ENCODE measurements at regions not wholly inside any gene's neighbourhood (a gene's known extent, or its start where the extent isn't known, plus 50 kb on each side); places are given as distances from the start of the nearest gene placed in this dataset.
"Not testable (repeated sequence)": the region's sequence is repeated elsewhere in the genome, so short reads cannot be mapped to it uniquely, and the experiment has no call there.

DNA sequence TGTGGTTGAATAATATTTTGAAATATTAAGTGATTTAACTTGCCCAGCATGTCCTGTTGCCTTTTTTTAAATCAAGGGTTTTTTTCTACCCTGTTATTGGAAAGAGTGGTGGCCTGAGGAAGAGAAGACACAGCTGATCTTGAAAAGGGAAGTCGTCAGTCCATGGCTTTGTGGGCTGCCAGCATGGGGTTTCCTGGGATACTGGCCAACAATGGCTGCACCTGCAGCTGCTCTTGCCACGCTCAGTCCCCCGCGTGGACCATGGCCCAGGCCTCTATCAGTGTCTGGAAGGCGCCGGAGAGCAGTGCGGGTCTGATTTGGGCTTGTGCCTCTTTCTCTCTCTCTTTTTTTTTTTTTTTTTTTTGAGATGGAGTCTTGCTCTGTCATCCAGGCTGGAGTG, 99.3 kb downstream of the ASB1 start:
- H3K27ac ChIP-seq (ENCODE audit: low read depth, low read length), result no peak overlapping the region
- no peaks in the 10 kb centered on the region for H4K20me1 ChIP-seq (ENCODE audit: low read depth, low read length)
- no peak overlapping the region for H3K4me3 ChIP-seq (ENCODE audit: insufficient read depth, low read length, poor library complexity, severe bottlenecking)
- no peak overlapping the region for H3K9ac ChIP-seq (ENCODE audit: low read length)
- no peaks in the 10 kb centered on the region for H3F3A ChIP-seq (ENCODE audit: insufficient read depth)
- H3K36me3 ChIP-seq (ENCODE audit: low read length), result no peaks in the 10 kb centered on the region
- H3K9me2 ChIP-seq (replicated peaks; ENCODE audit: insufficient read depth, low read length), result no peaks in the 10 kb centered on the region
- TF ChIP-seq, protein P1, sequence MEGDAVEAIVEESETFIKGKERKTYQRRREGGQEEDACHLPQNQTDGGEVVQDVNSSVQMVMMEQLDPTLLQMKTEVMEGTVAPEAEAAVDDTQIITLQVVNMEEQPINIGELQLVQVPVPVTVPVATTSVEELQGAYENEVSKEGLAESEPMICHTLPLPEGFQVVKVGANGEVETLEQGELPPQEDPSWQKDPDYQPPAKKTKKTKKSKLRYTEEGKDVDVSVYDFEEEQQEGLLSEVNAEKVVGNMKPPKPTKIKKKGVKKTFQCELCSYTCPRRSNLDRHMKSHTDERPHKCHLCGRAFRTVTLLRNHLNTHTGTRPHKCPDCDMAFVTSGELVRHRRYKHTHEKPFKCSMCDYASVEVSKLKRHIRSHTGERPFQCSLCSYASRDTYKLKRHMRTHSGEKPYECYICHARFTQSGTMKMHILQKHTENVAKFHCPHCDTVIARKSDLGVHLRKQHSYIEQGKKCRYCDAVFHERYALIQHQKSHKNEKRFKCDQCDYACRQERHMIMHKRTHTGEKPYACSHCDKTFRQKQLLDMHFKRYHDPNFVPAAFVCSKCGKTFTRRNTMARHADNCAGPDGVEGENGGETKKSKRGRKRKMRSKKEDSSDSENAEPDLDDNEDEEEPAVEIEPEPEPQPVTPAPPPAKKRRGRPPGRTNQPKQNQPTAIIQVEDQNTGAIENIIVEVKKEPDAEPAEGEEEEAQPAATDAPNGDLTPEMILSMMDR (IDR thresholded peaks at IDR 0.05; ENCODE audit: insufficient read depth, low read length, poor library complexity, severe bottlenecking), result no peak
- no peak for TF ChIP-seq EZH2phosphoT487 (conservative IDR thresholded peaks at IDR 0.05; ENCODE audit: low read length)
- H3K9me3 ChIP-seq (ENCODE audit: insufficient read depth, low read length), result peaks cover under 1% of the 10 kb centered on the region; the same call in 1 of the 2 replicates
- H3K27me3 ChIP-seq (ENCODE audit: low read length), result no peaks in the 10 kb centered on the region
- no peak overlapping the region for H3K4me2 ChIP-seq (ENCODE audit: low read depth, low read length, poor library complexity, severe bottlenecking)
- no peaks in the 10 kb centered on the region for H3K79me2 ChIP-seq (ENCODE audit: insufficient read depth, low read length)
- no peak overlapping the region for H2AFZ ChIP-seq (ENCODE audit: low read depth, low read length, severe bottlenecking)

DNA sequence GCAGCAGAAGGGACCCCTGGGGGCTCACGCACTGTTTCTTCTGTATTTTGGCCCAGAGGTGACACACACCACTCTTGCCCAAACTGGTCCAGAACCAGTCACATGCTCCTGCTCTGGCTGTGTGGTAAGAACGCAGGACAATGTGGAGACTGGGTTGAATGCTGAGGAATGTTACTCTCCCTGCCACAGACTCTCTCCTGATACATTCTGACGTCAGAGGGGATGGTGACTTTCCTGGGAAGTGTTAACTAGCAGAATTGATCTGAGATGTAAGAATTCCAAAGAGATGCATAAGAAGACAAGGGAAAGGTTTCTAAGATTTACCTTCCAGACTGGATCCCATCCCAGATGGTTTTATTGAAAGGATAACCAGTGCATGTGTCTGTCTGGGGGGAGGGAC, 100.8 kb downstream of the ASB1 start:
- H3K79me2 ChIP-seq (ENCODE audit: insufficient read depth, low read length), result no peaks in the 10 kb centered on the region
- no peak overlapping the region for H3K4me2 ChIP-seq (ENCODE audit: low read depth, low read length, poor library complexity, severe bottlenecking)
- H4K20me1 ChIP-seq (ENCODE audit: low read depth, low read length), result no peaks in the 10 kb centered on the region
- TF ChIP-seq EZH2phosphoT487 (conservative IDR thresholded peaks at IDR 0.05; ENCODE audit: low read length), result no peak
- TF ChIP-seq, protein P1 (IDR thresholded peaks at IDR 0.05; ENCODE audit: insufficient read depth, low read length, poor library complexity, severe bottlenecking), result no peak
- H3K4me3 ChIP-seq (ENCODE audit: insufficient read depth, low read length, poor library complexity, severe bottlenecking), result no peak overlapping the region
- H3K9ac ChIP-seq (ENCODE audit: low read length), result no peak overlapping the region
- no peak overlapping the region for H2AFZ ChIP-seq (ENCODE audit: low read depth, low read length, severe bottlenecking)
- no peaks in the 10 kb centered on the region for H3K27me3 ChIP-seq (ENCODE audit: low read length)
- H3K9me3 ChIP-seq (ENCODE audit: insufficient read depth, low read length), result peaks cover 9% of the 10 kb centered on the region; the same call in 1 of the 2 replicates
- H3K36me3 ChIP-seq (ENCODE audit: low read length), result no peaks in the 10 kb centered on the region
- no peaks in the 10 kb centered on the region for H3F3A ChIP-seq (ENCODE audit: insufficient read depth)
- no peak overlapping the region for H3K27ac ChIP-seq (ENCODE audit: low read depth, low read length)
- no peaks in the 10 kb centered on the region for H3K9me2 ChIP-seq (replicated peaks; ENCODE audit: insufficient read depth, low read length)

DNA sequence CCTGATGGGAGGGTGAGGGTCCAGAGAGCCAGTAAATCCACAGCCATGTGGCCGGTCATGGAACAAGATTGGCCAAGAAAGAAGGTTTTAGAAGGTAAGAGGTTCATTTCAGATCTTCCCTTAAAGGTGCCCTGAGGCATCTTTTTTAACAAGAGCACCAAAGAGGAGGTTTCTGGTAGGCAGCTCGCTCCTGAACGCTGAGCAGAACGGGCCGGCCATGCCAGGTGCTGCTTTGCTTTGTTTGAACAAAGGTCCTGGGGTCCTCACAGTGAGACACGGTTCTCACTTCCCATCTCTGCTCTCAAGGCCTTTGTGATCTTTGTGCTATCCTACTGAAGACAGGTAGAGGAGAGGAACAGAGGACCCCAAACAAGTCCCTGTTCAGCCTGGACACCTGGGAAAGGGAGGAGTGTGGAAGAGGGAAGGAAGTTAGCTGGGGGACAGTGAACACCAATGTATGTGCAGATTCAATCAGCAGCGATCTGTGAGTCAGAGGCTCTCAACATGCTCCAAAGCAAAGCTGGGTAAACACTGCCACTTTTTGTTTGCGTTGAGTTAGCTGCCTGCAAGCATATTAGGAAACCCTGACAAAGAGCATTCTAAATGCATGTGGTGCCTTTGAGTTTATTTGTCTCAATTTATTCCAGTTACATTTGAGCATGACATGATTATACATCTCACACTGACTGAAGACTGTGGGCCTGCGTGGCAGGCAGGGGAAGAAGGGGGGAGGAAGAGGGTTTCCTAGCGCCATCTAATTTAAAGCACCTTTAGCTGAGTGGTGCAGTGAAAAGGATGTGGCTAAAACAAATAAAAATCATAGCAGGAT, 102.4 kb downstream of the ASB1 start:
- no peaks in the 10 kb centered on the region for H3K36me3 ChIP-seq (ENCODE audit: low read length)
- no peak overlapping the region for H3K4me3 ChIP-seq (ENCODE audit: insufficient read depth, low read length, poor library complexity, severe bottlenecking)
- no peak overlapping the region for H3K4me2 ChIP-seq (ENCODE audit: low read depth, low read length, poor library complexity, severe bottlenecking)
- TF ChIP-seq, protein P1 (IDR thresholded peaks at IDR 0.05; ENCODE audit: insufficient read depth, low read length, poor library complexity, severe bottlenecking), result no peak
- TF ChIP-seq EZH2phosphoT487 (conservative IDR thresholded peaks at IDR 0.05; ENCODE audit: low read length), result no peak
- no peaks in the 10 kb centered on the region for H3K27me3 ChIP-seq (ENCODE audit: low read length)
- peaks cover 9% of the 10 kb centered on the region; the same call in 1 of the 2 replicates for H3K9me3 ChIP-seq (ENCODE audit: insufficient read depth, low read length)
- H3K9me2 ChIP-seq (replicated peaks; ENCODE audit: insufficient read depth, low read length), result no peaks in the 10 kb centered on the region
- no peak overlapping the region for H3K27ac ChIP-seq (ENCODE audit: low read depth, low read length)
- H4K20me1 ChIP-seq (ENCODE audit: low read depth, low read length), result no peaks in the 10 kb centered on the region
- no peak overlapping the region for H3K9ac ChIP-seq (ENCODE audit: low read length)
- H3F3A ChIP-seq (ENCODE audit: insufficient read depth), result no peaks in the 10 kb centered on the region
- H2AFZ ChIP-seq (ENCODE audit: low read depth, low read length, severe bottlenecking), result no peak overlapping the region
- H3K79me2 ChIP-seq (ENCODE audit: insufficient read depth, low read length), result no peaks in the 10 kb centered on the region

DNA sequence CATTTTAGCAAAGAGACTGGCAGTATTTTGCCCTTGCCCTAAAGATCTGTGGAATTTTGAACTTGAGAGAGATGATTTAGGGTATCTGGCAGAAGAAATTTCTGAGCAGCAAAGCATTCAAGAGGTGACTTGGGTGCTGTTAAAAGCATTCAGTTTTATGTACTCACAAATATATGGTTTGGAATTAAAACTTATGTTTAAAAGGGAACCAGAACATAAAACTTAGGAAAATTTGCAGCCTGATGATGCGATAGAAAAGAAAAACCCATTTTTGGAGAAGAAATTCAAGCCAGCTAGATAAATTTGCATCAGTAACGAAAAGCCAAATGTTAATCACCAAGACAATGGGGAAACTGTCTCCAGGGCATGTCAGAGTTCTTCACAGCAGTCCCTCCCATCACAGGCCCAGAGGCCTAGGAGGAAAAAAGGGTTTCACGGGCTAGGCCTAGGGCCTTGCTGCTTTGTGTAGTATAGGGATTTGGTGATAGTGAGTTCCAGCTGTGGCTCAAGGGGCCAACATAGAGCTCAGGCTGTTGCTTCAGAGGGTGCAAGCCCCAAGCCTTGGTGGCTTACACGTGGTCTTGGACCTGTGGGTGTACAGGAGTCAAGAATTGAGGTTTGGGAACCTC, 104.4 kb downstream of the ASB1 start:
- H3K79me2 ChIP-seq (ENCODE audit: insufficient read depth, low read length); H3K27ac ChIP-seq (ENCODE audit: low read depth, low read length); H3K9ac ChIP-seq (ENCODE audit: low read length); H3K4me3 ChIP-seq (ENCODE audit: insufficient read depth, low read length, poor library complexity, severe bottlenecking); H3K4me2 ChIP-seq (ENCODE audit: low read depth, low read length, poor library complexity, severe bottlenecking); H3F3A ChIP-seq (ENCODE audit: insufficient read depth); H3K27me3 ChIP-seq (ENCODE audit: low read length); H2AFZ ChIP-seq (ENCODE audit: low read depth, low read length, severe bottlenecking); H3K36me3 ChIP-seq (ENCODE audit: low read length); H3K9me2 ChIP-seq (replicated peaks; ENCODE audit: insufficient read depth, low read length); H4K20me1 ChIP-seq (ENCODE audit: low read depth, low read length); H3K9me3 ChIP-seq (ENCODE audit: insufficient read depth, low read length): not testable (repeated sequence)

DNA sequence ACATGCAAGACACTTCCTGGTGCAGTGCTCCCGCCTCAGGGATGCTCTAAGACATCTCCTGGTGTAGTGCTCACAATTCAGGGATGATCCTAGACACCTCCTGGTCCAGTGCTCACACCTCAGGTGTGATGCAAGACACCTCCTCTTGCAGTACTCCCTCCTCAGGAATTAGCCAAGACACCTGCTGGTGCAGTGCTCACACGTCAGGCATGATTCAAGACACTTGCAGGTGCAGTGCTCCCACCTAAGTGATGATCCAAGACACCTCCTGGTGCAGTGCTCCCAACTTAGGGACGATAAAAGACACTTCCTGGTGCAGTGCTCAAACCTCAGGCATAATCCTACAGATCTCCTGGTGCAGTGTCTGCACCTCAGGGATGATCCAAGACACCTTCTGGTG, 117.0 kb downstream of the ASB1 start:
- H3K9me2 ChIP-seq (replicated peaks; ENCODE audit: insufficient read depth, low read length); H3K9me3 ChIP-seq (ENCODE audit: insufficient read depth, low read length): not testable (repeated sequence)

More for the DNA sequence above, 117.0 kb downstream of the ASB1 start:
- H3K9ac ChIP-seq (ENCODE audit: low read length); H2AFZ ChIP-seq (ENCODE audit: low read depth, low read length, severe bottlenecking); H3K36me3 ChIP-seq (ENCODE audit: low read length); H3F3A ChIP-seq (ENCODE audit: insufficient read depth); H3K79me2 ChIP-seq (ENCODE audit: insufficient read depth, low read length); H3K4me3 ChIP-seq (ENCODE audit: insufficient read depth, low read length, poor library complexity, severe bottlenecking); H4K20me1 ChIP-seq (ENCODE audit: low read depth, low read length); H3K4me2 ChIP-seq (ENCODE audit: low read depth, low read length, poor library complexity, severe bottlenecking); H3K27me3 ChIP-seq (ENCODE audit: low read length); H3K27ac ChIP-seq (ENCODE audit: low read depth, low read length): not testable (repeated sequence)
